Prostate gland (tissue), 2 donors: ENCODE measurements at regions not wholly inside any gene's neighbourhood (a gene's known extent, or its start where the extent isn't known, plus 50 kb on each side); places are given as distances from the start of the nearest gene placed in this dataset.
"Not testable (repeated sequence)": the region's sequence is repeated elsewhere in the genome, so short reads cannot be mapped to it uniquely, and the experiment has no call there.

ENCODE experiments used
- DNase-seq: peaks from one replicate; pipeline ENCODE4 v3.0.0-alpha.2; 2019; ENCODE audit warnings: low spot score
- H3K27ac ChIP-seq, 2 donors: fragments of 200-600 bp; sonication (generic); 2 replicates each; pipeline ENCODE4 v1.5.1; 2017 to 2019
- H3K27me3 ChIP-seq: fragments of 200-600 bp; sonication (generic); replicated peaks from 2 replicates; pipeline ENCODE4 v1.5.1; 2019; ENCODE audit not compliant: insufficient read depth
- H3K36me3 ChIP-seq, 2 donors: fragments of 200-600 bp; sonication (generic); 1 replicate in 1 of 2; 2 replicates in 1 of 2; pipeline versions ENCODE4 v1.5.1 to v1.8.1; 2017 to 2019
- H3K4me1 ChIP-seq: fragments of 200-600 bp; sonication (generic); replicated peaks from 2 replicates; pipeline ENCODE4 v1.5.1; 2019
- H3K4me3 ChIP-seq, 2 donors: fragments of 200-600 bp; sonication (generic); 2 replicates each; pipeline ENCODE4 v1.5.1; 2017 to 2019
- H3K9me3 ChIP-seq: fragments of 200-600 bp; sonication (generic); 2 replicates; pipeline ENCODE4 v1.5.1; 2017
- WGBS: methylation state at CpG from one replicate; pipeline ENCODE4 v1.1.5; 2018; 5-methylcytosine and 5-hydroxymethylcytosine counted together
- intact Hi-C: fragments of 100-400 bp; cut with DNase I; formaldehyde crosslinking; loops from one replicate; pipeline ENCODE4 v1.14.2; 2022

DNA sequence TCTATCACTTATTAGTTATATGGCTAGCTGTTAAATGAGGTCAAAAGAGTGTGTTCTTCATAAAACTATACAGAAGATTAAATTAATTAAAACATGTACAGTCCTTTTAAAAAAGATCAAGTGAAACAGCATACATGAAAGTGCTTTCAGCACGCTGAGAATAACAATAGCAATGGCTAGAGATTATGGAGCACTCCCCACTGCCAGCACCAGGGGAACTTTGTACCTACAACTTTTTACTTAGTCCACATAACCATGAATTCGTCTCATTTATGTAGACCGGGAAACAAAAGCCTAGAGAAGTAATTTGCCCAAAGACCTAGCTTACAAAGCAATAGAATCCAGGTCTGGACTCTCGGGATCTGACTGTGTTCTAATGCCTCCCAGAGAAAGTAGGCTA lies 136.5 kb upstream of the PLGLB2 start:
- H3K27ac ChIP-seq, H3K4me1 ChIP-seq, H3K36me3 ChIP-seq, H3K27me3 ChIP-seq, H3K9me3 ChIP-seq, H3K4me3 ChIP-seq, intact Hi-C loops, DNase-seq: not testable (repeated sequence)
- WGBS: no CpG with 5 or more reads among the region's 4 CpGs

DNA sequence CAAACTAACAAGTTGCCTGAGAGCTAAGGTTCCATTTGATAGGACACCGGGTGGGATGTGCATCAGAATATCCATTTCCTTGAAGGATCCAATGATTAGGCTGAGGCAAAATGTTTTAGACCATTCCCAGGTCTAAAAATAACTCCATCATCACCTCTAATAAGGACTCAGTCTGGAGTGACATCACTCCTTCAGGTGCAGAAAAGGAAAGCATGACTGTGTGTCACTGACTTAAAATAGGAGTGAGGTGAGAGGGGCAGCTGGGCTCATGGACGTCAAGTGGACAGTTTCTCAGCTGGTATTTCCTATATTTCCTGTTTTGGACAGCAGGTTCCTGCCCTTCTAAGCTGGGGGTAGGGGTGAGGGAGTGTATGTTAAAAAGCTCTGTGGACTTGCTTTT lies 135.9 kb upstream of the PLGLB2 start:
- no CpG with 5 or more reads among the region's 2 CpGs for WGBS
- H3K36me3 ChIP-seq, H3K27ac ChIP-seq, intact Hi-C loops, H3K9me3 ChIP-seq, H3K27me3 ChIP-seq, H3K4me3 ChIP-seq, H3K4me1 ChIP-seq, DNase-seq: not testable (repeated sequence)

DNA sequence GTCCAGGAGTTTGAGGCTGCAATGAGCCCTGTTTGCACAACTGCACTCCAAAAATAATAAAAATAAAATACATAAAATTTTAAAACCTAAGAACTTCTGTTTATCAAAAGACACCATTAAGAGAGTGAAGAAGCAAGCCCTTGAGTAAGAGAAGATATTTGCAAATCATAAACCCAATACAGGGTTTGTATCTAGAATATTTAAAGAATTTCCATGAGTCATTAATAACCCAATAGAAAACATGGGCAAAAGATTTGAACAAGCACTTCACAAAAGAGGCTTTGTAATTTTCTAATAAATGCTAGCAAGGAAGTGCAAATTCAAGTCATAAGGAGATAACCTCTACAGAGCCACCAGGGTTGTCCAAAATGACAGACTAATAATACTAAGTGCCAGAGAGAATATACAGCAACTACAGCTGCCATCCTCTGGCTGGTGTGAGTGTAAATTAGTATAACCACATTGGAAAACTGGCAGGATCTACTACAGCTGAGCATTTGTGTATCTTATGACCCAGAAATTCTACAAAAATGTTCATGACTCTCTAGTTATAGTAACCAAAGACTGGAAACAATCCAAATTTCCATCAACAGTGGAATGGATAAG lies 133.0 kb upstream of the PLGLB2 start:
- H3K4me3 ChIP-seq, DNase-seq, H3K27me3 ChIP-seq, H3K9me3 ChIP-seq, H3K4me1 ChIP-seq, H3K27ac ChIP-seq, H3K36me3 ChIP-seq, intact Hi-C loops: not testable (repeated sequence)

DNA sequence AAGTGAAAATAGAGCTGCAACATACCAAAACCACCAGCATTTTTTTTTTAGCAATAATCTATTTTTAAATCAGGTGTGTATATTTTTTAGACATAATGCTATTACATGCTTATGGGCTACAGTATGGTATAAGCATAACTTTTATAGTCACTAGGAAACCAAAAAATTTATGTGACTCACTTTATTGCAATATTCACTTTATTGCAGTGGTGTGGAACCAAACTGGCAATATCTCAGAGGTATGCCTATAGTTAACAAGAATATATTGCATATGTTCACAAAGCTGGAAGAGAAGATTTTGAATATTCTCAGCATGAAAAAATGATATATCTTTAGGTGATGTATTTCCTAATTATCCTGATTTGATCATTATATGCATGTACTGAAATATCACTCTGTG lies 128.8 kb upstream of the PLGLB2 start:
- H3K27me3 ChIP-seq, DNase-seq, H3K4me1 ChIP-seq, intact Hi-C loops, H3K36me3 ChIP-seq, H3K9me3 ChIP-seq, H3K27ac ChIP-seq, H3K4me3 ChIP-seq: not testable (repeated sequence)

DNA sequence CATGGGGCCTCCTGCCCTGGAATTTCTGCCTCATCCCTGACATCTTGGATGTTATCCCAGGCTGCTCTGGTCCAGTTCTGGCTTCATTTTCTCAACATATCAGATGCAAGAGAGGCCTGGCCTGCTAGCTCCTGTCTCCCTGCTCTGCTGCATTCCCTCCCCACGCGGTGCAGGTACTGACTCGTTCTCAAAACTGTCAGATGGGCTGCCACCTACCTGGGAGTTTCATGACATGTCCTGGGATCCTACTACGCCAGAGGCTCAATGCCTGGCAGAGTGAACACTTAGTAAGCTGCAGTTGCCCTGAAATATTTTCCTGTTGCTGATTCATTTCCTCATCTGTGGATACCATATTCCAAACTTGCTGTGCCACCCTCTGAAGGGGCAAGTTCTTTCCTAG lies 126.7 kb upstream of the PLGLB2 start:
- H3K36me3 ChIP-seq, intact Hi-C loops, H3K4me1 ChIP-seq, H3K27ac ChIP-seq, H3K4me3 ChIP-seq, H3K9me3 ChIP-seq, H3K27me3 ChIP-seq, DNase-seq: not testable (repeated sequence)
- no CpG with 5 or more reads among the region's 4 CpGs for WGBS

DNA sequence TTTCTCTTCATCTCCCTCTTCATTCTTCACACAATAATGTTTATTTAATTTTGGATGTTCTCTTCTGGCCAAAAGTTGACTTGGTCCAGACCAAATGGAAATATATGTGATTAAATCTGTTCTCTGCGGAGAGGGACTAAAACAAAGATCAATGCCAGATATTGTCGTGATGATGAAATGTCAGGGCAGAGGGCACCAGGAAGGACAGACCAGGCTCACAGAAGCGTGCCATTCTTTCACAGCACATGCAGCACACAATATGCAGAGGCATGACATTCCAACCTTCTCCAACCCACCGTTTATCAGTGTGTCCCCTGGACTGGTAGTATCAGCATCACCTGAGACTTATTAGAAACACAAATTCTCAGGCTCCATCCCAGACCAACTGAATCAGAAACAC lies 125.2 kb upstream of the PLGLB2 start:
- WGBS: no CpG with 5 or more reads among the region's 4 CpGs
- intact Hi-C loops, H3K9me3 ChIP-seq, DNase-seq, H3K36me3 ChIP-seq, H3K4me1 ChIP-seq, H3K27ac ChIP-seq, H3K27me3 ChIP-seq, H3K4me3 ChIP-seq: not testable (repeated sequence)

DNA sequence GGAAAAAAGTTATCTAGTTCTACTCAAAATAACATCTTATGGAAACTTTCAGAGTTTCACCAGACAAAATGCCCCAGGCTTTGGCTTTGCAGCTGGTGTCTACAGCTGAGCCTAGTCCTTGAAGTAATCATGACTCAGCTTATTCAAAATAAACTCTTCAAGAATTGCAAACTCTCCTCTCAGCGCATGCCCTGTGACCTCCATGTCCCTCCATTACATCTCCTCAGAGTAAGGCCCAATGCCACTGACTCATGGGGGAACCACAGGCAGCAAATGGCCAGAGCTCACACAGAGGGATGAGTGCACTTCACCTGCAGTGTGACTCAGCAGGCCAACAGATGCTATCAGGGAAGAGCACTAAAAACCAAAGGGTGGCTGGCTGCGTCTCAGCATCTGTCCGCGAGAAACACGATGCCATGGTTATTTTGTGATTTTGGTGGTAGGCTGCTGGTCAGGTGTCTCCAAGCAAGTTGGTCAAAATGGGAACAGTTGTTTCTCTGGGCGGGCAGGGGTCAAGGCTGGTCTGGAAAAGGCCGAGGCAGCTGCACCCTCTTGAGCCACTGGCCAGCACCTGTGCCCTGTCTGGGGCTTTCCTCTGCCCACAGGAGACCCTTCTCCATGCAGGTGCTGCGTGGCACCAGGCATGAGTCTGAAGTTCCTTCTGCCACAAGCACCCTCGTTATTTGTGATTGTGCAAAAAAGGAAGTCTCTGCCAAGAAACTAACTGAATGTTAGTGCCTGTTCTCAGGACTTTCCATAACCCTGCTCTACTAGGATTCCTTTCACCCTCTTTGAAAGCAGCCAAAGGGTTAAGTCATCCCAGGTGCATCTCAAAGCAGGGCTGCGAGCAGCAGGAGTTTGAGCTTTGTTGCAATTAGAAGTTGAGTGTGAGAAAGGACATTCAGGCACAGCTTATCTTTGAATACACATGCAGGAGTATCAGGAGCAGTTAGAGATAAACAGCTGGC lies 118.1 kb upstream of the PLGLB2 start:
- intact Hi-C loops, H3K9me3 ChIP-seq, H3K4me1 ChIP-seq, DNase-seq, H3K36me3 ChIP-seq, H3K27ac ChIP-seq, H3K4me3 ChIP-seq, H3K27me3 ChIP-seq: not testable (repeated sequence)
- 77% methylated on average over 8 of the region's 10 CpGs for WGBS

DNA sequence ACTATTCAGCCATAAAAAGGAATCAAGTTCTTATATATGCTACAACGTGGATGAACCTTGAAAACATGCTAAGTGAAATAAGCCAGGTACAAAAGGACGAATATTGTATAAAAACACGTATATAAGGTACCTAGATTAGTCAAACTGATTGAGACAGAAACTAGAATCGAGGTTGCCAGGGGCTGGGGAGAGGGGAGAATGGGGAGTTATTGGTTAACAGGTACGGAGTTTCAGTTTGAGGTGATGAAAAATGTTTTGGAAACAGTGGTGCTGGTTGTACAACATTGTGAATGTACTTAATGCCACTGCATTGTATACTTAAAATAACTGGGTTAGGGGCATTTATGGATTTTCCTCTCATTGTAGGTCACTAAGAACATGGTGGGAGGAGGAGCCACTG lies 117.0 kb upstream of the PLGLB2 start:
- H3K27me3 ChIP-seq, intact Hi-C loops, DNase-seq, H3K4me3 ChIP-seq, H3K36me3 ChIP-seq, H3K4me1 ChIP-seq, H3K9me3 ChIP-seq, H3K27ac ChIP-seq: not testable (repeated sequence)
- WGBS: no CpG with 5 or more reads among the region's 5 CpGs

DNA sequence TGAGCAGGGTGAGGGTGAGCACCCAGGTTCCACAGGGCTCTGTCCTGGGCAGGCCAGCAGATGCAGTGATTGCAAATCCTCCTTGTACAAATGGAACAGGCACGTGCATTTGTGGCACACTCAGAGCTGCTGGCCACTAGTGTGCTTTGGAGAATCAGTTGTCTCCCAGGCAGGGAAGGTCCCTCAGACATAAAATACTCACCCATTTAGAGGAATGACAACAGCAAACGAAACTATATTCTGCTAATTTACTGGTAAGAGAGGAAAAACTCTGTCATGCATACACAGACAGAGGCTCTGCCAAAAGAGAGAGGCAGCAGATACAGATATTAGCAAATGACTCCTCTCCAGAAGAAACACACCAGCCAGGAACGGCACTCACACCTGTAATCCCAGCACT lies 116.5 kb upstream of the PLGLB2 start:
- DNase-seq, intact Hi-C loops, H3K36me3 ChIP-seq, H3K27me3 ChIP-seq, H3K27ac ChIP-seq, H3K4me3 ChIP-seq, H3K4me1 ChIP-seq, H3K9me3 ChIP-seq: not testable (repeated sequence)
- 67% methylated on average over 3 of the region's 3 CpGs for WGBS

DNA sequence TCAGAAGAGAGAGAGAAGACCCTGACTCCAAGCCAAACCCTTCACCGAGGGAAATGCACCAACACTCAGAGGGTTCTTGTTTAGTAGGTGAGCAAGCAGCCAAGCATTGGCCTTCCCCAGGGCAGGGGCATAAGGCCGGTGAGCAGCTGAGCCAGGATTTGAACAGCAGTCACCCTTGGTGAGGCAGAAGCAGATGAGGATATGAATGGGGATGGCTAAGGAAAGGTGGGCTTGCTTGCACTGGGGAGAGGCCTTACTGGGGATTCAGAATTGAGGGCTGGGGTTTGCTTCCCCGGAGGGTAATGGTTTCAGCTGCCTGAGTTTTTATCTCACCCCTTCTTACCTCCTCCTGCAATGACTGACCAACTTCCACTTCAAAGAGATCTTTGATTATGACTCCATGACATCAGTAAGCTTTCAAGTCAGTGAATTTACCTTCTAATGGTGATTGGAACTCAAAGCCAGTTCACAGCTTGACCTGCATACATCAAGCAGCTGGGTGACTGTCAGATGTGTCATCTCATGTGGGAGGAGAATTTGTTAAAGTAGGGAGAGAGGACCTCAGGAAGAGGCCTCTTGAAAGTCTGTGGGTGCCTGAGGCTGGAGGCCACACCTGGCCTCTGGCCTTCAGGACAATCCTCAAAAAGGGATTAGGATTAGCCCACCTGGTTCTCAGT lies 114.5 kb upstream of the PLGLB2 start:
- WGBS: 100% methylated on average over 3 of the region's 3 CpGs
- DNase-seq: not testable (repeated sequence)

DNA sequence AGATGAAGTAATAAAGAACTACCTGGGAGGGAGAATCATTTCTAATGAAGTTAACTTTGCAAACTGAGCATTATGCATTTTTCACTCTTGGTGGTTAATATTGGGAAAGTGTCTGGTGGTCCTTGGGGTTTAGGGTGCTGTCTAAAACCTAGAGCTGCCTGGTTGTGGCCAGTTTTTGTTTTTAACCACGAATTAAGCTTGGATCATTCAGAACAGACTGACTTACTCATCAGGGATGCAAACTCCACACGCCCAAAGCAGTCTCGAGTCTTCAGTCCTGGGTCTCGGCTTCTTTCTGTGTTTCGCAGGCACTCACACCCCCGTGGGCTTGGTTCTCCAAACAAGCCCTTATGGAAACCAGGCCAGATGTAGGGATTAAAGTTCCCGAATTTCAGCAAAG lies 113.8 kb upstream of the PLGLB2 start:
- H3K27me3 ChIP-seq, H3K4me3 ChIP-seq, H3K9me3 ChIP-seq, intact Hi-C loops, H3K4me1 ChIP-seq, H3K36me3 ChIP-seq, H3K27ac ChIP-seq, DNase-seq: not testable (repeated sequence)
- WGBS: 93% methylated on average over 4 of the region's 7 CpGs

More for the DNA sequence above, 114.5 kb upstream of the PLGLB2 start:
- intact Hi-C loops, H3K4me3 ChIP-seq, H3K4me1 ChIP-seq, H3K27me3 ChIP-seq, H3K9me3 ChIP-seq, H3K27ac ChIP-seq, H3K36me3 ChIP-seq: not testable (repeated sequence)

DNA sequence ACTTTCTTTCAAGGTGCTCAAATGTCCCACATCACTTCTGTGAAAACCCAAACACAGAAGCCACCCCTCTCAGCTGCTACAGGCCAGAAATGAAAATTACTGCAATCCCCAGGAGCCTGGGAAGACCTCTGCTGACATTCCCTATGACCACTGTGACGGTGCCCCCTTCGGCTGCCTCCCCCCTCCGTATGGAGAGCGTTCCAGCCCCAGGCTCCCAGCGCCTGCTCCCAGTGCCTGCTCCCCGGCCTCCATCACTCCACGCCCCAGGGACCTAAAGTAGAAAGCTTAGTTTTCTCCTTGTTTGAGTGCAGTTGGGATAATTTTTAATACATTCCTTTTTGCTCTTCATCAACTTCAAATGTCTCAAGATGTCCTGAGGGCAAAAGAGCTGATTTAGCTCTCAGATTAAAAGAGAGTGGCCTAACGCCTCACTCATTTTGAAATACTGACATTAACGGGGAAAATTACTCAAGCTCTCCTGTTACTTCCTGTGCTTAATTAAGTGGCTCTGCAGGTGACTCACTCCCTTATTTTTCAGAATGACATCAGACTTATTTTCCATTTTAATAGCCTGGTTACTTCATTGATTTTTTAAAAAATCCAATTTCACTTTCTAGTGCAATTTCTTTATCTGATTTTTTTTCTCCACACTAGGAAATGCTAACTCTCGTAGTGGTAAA lies 112.8 kb upstream of the PLGLB2 start:
- intact Hi-C loops, H3K4me3 ChIP-seq: not testable (repeated sequence)
- WGBS: 85% methylated on average over 8 of the region's 10 CpGs

More for the DNA sequence above, 112.8 kb upstream of the PLGLB2 start:
- H3K36me3 ChIP-seq, H3K27ac ChIP-seq, H3K27me3 ChIP-seq, H3K9me3 ChIP-seq, DNase-seq, H3K4me1 ChIP-seq: not testable (repeated sequence)
